HG03095 (cell line): ENCODE measurements at regions not wholly inside any gene's neighbourhood (a gene's known extent, or its start where the extent isn't known, plus 50 kb on each side); places are given as distances from the start of the nearest gene placed in this dataset.

Experiments used
- ATAC-seq: cut with Tn5 transposase; IDR thresholded peaks from one replicate; pipeline ENCODE4 v1.9.1; 2021; ENCODE audit warnings: moderate library complexity; ENCODE audit not compliant: unreplicated experiment

DNA sequence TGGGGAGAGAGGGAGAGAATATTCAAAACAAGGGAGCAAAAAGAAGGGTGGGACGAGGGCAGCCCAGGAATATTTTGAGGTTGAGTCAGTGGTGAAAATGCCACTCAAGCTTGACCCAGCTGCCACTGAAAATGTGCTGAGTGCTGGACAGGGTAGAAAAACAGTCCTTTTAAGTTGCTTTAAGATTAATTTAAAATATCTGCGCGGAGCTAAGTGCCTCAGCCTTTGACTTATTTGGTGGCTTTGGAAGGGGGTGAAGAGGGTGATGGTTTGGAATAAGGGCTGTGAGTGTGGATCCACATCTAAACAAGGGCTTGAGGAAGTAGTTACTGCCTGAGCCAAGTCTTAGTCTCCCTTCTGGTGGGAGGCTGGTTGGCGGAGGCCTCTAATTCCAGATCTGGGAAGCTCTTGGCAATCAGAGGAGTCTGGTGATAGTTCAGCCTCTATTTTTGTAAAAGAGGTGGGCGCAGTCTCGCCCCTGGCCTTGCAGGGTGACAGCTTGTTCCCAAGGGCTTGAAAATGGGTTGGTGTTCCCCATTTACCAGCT is 280.8 kb upstream of the ROPN1 start:
- ATAC-seq = no peak

DNA sequence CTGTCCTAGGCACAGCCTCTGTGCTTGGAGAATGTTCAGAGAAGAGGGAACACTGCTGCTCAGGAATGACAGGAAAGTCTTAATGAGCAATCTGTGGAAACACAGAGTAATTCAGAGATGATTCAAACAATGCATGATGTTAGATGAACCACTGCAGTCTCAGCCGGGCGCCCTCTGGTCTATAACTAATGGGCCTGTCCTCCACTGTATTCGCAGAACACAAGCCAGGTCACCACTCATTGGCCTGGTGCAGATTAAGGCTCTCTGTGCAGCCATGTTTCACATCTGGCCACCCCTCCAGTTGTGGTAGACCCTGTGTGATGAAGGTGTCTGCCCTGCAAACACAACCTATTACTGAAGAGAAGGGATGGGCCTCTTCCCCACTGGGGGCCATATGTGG is 281.7 kb upstream of the ROPN1 start:
- ATAC-seq = no peak

DNA sequence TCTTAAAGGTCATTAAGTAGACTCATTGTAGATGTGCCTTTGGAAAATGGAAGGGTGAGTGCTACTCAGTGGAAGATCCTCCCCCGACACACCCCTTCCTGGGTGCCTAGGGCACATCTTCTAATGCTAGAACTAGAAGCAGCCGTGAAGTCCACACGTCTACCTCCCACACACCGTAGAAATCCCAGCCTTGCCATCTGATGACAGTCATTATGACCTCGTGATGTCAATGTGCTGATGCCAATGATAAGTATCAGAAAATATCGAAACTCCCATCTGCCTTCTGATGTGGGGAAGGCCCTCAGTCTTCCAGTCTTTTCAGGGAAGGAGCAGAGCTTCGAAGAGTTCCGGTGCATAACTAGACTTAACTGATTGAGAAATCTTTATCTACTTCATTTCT is 282.1 kb upstream of the ROPN1 start:
- ATAC-seq = no peak

DNA sequence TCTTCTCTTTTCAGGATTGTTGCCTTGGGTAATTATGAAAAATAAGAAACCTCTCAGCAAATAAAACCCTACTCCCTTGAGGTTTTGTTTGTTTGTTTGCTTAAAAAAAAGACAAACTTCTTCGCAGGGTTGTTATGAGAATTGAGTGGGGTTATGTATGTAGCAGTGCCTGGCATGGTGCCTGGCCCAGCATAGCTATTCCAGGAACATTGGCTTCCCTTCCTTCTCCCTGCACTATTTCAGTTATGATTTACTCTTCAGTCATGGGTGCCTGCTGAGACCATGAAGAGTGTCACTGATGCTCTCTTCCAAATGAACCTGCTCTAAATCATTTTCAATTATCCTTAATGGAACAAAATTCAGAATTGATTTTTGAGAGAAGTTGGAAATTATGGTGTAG is 283.5 kb upstream of the ROPN1 start:
- no peak for ATAC-seq

DNA sequence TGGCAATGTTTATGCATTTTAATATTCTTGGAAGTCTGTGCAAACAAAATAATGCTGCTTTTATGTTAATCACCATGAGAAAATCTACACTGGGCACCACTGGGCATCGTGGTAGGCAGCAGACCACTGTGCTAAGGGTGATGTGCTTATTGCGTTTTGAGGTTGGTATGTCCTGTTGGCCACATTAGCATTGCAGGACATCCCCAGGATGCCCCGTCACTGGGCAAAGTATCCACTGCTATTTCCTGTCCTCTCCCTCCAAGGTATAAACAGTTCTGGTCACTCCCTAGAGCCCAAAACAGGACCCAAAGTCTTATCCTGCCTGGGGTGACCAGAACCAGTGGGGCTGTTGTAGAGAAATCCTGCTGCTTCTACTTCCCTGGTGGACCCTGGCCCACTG is 284.2 kb upstream of the ROPN1 start:
- ATAC-seq = no peak

DNA sequence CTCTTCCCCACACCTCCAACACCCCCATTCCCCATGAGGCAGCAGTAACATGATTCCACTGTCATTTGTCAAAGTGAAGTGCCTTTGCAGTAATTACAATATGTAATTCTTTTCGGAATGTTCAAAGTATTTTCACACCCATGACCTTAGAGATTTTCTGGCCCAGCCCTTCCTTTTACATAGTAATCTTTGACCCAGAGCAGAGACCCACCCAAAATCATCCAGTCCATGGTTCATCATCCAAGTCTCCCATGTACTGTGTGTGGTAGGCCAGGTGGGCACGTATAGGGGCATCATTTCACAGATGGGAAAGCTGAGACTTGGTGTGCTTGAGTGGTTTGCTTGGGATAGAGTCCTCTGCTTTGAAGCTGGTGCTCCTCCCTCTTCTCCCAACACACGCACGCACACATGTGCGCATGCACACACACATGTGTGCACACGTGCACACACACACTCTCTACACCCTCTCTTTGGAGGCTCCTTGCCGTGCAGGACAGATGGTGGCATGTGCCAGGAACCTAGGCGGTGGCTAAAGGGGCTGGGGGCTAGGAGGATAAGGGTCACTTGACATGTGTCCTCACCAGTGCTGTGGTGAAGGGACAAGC is 284.7 kb upstream of the ROPN1 start:
- ATAC-seq = no peak

DNA sequence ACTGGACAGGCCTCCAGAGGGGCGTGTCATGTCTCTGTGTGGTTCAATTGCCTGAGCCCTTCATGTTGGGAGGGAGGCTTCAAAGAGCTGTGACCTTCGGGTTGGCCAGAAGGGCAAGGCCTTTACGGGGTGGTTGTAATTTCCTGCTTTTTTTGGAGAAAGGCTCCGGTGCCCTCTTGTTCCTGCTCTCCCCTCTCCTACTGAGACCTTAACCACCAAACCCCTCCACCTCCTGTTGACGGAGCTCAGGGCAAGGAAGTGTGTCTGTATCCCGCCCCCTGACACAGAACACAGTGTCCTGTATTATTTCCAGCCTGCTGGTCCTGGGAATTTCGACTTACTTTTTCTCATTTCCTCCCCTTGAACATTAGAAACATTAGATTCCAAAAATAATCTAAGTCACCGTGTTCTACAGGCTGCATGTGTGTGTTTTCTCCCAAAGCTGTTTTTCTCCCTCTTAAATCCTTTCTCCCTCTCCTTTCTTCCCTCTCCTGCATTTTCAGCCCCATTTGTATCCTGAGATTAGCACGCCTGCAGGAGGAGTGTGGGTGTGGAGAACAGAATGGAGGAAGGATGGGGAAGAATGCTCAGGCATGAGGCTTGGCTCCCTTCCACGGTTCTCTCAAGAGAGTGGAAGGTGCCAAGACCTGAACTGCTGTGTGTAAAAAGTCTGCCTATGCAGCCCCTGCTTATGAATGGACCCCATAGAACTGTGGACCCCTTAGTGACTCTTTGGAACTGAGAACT is 285.4 kb upstream of the ROPN1 start:
- ATAC-seq = no peak

DNA sequence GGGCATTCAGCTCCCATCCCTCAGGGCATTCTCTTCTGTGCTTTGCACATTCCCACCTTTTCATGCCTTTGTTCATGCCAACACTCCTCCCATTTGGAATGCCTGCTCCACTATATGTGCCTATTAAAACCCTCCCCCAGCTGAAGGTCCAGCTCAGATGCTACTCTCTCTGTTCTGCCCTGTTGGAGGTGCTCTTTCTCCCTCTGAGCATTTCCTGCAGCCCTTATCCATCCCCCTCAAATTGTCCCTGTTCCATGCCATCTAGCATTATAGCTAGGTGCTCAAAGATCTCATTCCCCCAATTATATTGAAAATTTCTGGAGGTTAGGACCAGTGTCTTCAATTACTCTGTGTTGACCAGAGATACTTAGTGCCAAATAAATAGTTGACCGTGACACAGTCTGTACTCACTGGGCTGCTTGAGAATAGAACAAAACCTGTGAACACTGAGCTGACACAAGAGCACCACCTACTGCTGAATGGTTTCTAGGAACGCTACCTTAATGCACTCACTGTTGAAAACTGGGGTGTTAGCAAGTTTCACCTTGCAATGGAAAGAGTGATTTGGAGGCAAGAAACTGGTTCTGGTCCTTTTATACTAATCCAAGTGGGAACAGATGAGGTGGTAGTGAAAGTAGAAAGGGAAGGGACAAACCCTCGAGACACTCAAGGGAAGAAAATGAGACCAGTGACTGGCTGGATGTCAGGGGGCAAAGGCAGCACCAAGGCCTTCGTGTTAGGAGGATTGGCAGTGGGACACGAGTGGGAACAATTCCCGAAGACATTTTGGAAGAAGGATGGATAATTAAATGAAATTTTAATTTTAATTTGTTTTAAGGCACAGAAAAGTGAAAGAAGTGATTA is 289.8 kb upstream of the ROPN1 start:
- ATAC-seq = no peak

DNA sequence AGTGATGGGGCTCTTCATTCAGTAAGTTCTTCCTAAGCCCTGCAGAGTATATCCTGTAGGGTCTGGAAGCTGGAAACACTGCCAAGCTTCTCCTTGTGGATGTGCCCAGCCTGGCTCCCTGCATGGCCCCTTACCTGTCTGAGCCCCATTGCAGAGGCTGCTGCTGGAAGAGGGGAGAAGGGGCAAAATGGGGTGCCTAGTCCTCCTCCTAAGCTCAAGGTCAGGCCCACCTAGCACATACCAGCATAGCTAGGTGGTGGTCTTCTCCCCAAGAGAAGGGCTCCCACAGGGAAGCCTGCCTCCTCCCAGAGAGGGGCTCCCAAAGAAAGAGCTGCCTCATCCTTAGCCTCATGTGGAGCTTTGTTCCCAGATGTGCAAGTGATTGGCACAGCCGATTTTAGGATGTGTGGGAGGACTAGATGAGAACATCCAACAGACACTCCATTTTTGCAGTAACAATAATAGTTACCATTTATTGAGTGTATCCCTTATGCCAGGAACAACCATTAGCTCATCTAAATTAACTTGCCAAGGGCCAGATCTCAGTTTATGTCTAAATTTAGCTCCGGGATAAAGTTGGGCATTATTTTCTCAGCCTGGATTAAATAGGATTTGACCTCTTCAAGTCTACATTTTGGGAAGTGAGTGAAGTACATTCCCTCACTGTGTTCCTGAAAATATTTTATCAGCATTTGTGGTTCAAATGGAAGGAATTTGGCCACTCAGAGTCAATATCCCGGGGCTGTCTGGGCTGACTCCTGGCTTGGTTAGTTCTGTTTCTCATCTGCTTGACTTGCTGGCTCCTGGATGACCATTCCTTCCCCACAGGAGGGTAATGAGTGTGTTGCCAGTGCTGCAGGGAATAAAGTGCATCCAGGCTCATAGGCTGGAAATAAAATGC is 291.1 kb upstream of the ROPN1 start:
- no peak for ATAC-seq

DNA sequence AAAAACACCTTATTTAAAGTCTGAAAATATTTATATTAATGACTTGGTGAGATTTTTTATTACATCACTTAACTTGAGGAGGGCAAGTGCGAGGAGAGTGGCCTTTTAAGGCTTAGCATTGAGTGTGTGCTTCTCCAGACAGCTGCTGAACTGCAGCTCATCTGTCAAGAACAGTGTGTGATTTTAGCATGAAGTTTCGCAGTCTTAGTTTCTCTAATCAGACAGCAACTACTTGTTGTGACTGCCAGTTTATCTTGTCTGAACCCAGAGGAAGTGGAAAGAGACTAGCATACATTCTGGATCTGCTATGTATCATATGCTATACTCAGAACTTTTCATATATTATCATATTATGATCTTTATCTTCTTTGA is 291.7 kb upstream of the ROPN1 start:
- no peak for ATAC-seq

DNA sequence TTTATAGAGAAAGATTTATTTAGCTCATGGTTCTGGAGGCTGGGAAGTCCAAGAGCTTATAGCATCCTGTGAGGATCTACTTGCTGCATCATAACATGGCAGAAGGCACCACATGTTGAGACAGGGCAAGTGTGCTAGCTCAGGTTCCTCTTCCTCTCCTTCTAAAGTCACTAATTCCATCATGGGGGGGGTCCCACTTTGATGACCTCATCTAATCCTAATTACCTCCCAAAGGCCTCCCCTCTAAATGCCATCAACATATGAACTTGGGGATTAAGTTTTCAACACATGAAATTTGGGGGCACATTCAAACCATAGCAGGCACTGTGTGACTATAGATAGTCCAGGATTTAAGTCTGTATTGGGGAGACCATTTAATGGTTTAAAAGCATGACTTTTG is 297.1 kb upstream of the ROPN1 start:
- no peak for ATAC-seq

DNA sequence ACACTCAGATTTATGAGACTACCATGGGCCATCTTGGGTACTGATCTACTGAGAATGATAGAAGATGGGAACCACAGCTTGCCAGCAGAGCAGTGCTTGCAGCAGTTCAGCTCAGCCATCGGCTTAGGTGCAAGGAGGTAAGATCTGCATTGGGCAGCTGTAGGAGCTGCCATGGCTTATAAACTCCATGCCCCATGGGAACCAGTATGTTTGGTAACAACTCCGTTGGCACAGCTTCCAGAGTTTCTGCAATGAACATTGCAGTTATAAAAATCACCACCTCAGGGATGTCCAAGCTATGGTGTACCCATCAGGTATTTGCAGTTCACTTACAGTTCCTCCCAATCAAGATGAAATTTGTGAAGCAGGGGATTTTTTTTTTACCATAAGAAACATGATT is 299.1 kb upstream of the ROPN1 start:
- ATAC-seq = no peak

DNA sequence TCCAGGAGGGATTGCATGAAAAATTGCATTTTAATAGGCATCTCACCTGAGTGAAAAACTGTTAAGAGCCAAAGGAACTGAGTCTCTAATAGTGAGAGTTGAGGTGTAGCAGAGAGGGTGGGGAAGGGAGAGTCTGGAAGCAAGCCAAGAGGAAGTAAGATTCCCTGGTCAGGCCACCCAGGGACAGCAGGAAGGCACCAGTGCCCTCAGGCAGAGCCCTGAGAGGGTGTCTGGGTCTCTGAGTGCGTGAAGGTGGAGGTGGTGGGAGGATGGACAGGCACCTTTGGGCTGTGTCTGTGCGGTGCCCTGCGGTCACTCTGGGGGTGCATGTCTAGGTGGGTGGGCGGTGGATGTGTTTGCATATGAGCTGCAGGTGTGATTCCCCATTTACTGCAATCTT is 300.4 kb upstream of the ROPN1 start:
- no peak for ATAC-seq

DNA sequence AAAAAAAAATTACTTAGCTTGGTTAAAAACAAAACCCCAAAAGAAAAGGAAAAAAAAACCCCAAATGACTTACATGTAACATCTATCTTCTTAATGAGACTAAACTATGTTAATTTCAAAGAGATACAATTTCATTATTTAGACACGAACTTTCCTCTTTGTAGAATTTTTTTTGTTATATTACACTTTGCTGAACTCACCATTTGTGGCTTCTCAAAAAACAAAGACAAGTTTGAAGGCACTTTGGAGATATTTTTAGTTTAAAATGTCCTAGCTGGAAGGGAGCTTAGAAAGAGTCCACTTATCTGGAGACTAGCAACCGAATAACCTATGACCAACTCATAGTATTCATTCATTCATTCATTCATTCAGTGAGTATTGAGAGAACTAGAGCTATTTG is 301.7 kb upstream of the ROPN1 start:
- no peak for ATAC-seq

DNA sequence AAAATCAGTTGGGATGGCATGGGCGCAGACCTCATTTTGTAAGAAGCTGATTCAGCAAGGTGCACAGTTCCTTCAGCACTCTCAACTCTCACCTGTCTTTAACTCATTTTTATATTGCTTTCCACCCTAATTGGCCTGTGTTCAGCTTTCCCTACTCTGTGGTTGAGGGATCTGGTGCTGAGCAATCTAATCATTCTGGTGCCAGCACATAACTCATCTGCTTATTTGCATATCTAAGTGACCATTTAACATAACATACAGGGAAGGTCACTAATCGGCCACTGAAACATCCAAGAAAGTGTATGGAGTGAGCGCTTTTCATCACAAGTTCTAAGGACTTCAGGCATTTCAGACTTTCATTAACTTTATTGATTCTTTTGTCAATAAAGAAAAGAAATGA is 303.4 kb upstream of the ROPN1 start:
- no peak for ATAC-seq

DNA sequence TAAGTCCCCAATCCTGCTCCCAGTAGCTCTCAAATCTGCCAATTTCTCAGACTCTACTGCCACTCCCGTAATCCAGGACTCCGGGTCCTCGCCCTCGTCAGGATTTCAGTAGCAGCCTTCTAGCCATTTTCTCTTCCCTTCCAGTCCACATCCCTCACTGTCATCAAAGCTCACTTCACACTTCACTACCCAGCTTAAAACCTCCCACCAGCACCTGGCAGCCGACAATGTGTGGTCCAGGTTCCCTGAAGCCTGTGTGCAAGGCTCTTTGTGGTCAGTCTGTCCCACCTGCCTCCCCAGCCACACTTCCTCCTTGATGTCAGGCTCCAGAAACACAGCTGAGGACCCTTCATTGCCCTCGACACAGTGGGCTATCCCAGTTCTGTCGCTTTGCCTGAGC is 304.5 kb upstream of the ROPN1 start:
- no peak for ATAC-seq

DNA sequence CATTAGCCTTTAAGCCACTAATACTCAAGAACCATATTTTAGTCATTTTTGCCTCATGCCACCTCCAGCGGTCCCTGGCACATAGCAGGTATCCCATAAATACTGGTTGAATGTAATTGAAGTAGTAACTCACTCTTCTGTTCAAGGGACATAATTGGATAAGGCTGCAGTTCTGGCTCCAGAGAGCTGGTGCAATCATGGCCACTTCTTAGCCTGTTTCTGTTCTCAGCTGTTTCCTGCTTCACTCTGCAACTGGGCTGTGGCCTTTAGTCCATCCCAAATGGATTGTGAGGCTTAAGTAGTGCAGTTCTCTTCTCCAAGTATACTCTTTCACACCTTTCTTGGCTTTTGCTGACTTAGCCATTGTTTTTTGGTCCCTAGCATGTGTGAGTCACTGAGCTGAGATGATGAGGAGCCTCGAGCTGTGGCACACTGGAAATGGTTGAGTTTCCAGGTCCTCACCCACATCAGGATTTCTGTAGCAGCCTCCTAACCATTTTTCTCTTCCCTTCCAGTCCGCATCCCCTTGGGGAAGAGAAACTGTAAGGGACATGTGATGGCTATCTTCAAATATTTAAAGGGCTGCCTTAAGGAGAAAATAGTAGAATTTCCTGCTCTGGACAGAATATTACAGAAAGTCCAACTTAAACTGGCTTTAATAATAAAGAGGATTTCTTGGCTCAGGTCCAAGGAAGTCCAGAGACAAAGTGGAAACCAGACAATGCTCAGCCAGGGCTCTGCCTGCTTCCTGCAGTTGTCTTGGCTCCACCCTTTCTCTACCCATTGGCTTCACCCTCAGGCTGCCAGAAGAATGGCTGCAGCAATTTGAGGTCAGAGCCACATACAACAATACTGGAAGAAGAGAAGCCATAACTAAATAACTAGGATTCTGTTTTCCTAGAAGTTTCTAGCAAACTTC is 305.4 kb upstream of the ROPN1 start:
- no peak for ATAC-seq

DNA sequence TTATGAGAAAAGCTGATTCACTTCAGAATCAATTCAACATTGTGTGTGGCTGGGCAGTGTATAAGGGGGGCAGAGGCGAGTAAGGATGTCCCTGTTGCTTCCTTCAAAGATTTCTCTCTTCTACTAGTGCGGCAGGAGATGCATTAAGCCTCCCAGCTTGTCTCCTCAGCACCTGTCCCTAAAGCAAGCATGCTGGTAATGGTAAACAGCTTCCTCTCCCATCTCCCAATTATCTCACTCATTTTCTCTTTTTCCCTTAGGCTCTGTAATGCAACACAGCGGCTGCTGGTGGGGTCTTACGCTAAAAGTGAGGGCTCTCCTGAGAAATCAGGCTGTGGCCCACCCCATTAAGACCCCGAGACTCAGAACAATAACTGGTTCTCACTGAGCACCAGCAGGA is 306.4 kb upstream of the ROPN1 start:
- ATAC-seq = no peak

DNA sequence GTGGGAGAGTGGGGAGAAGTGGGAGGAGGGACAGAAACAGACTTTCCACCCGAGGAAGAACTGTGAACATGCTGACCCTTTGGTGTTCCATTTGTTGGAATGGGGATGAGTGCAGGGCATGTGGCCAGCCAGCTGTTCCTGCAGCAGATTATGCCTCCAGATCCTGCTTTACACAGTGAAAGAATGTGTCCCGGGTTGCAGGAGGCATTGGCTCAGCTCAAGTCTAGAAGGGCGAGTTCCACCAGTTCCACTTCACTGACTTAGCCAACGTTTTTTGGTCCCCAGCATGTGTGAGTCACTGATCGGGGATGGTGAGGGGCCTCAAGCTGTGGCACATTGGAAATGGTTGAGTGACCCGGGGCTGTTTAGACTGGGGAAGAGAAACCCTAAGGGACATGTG is 307.0 kb upstream of the ROPN1 start:
- ATAC-seq = no peak

DNA sequence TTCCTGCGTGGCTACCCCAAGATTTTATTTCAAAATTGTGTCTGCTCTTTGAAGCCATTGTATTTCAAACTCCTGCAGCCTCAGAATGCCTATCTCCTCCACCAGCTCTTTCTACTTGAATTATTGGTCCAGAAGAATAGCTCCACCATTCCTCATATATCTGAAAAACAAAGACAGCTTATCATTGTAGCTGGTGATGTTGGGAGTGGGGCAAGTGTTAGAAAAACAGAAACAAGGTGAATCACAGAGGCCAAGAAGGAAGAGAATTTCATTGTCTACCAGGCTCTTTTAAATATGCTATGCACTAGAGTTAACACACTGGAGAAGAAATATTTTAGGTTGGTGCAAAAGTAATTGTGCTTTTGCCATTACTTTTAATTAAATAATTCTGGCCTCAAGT is 307.9 kb upstream of the ROPN1 start:
- no peak for ATAC-seq
